ENCODE measurements at regions not wholly inside any gene's neighbourhood (a gene's known extent, or its start where the extent isn't known, plus 50 kb on each side); places are given as distances from the start of the nearest gene placed in this dataset.

- peak overlapping the region; percentile 54 for H3K27ac ChIP-seq
- TF ChIP-seq, protein P1, sequence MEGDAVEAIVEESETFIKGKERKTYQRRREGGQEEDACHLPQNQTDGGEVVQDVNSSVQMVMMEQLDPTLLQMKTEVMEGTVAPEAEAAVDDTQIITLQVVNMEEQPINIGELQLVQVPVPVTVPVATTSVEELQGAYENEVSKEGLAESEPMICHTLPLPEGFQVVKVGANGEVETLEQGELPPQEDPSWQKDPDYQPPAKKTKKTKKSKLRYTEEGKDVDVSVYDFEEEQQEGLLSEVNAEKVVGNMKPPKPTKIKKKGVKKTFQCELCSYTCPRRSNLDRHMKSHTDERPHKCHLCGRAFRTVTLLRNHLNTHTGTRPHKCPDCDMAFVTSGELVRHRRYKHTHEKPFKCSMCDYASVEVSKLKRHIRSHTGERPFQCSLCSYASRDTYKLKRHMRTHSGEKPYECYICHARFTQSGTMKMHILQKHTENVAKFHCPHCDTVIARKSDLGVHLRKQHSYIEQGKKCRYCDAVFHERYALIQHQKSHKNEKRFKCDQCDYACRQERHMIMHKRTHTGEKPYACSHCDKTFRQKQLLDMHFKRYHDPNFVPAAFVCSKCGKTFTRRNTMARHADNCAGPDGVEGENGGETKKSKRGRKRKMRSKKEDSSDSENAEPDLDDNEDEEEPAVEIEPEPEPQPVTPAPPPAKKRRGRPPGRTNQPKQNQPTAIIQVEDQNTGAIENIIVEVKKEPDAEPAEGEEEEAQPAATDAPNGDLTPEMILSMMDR (IDR thresholded peaks at IDR 0.05): no peak
- no peak for TF ChIP-seq ZFX (IDR thresholded peaks at IDR 0.05; ENCODE audit: borderline replicate concordance)
Observed at GRCh38 chr1:22257290-22258275, 114.7 kb upstream of the WNT4 start.

GRCh38 chr1:22258698-22259097, 115.8 kb upstream of the WNT4 start:
- peak overlapping the region; percentile 54; the same call in 1 of the 2 replicates for H3K27ac ChIP-seq
- TF ChIP-seq, protein P1 (IDR thresholded peaks at IDR 0.05): no peak
- no peak for TF ChIP-seq ZFX (IDR thresholded peaks at IDR 0.05; ENCODE audit: borderline replicate concordance)

GRCh38 chr1:22259551-22260282, 116.8 kb upstream of the WNT4 start:
- H3K27ac ChIP-seq: no peak overlapping the region
- TF ChIP-seq, protein P1 (IDR thresholded peaks at IDR 0.05): no peak
- TF ChIP-seq ZFX (IDR thresholded peaks at IDR 0.05; ENCODE audit: borderline replicate concordance): no peak

DNA sequence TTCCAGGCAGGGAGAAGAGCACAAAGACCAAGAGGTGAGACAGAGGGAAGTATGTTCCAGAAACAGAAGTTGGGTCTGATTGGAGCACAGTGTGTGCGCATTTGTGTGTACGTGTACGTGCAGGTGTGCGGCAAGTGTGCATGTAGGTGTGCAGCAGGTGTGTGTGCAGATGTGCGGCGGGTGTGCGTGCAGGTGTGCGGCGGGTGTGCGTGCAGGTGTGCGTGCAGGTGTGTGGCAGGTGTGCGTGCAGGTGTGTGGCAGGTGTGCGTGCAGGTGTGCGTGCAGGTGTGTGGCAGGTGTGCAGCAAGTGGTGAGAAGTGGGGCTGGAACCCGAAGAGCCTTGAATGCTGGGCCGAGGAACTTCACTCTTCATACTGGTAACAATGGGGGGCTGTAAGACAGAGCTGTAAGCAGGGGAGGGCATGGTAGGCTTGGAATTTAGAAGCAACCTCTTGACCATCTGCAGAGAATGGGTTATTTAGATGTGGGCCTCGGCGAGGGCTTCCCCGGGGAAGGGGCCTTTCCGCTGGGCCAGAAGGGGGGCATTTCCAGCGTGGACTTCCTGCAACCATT, 118.0 kb upstream of the WNT4 start:
- TF ChIP-seq, protein P1 (IDR thresholded peaks at IDR 0.05): no peak
- no peak for TF ChIP-seq ZFX (IDR thresholded peaks at IDR 0.05; ENCODE audit: borderline replicate concordance)
- H3K27ac ChIP-seq: no peak overlapping the region

GRCh38 chr1:22261580-22261979, 118.7 kb upstream of the WNT4 start:
- H3K27ac ChIP-seq: no peak overlapping the region
- TF ChIP-seq, protein P1 (IDR thresholded peaks at IDR 0.05): no peak
- no peak for TF ChIP-seq ZFX (IDR thresholded peaks at IDR 0.05; ENCODE audit: borderline replicate concordance)

DNA sequence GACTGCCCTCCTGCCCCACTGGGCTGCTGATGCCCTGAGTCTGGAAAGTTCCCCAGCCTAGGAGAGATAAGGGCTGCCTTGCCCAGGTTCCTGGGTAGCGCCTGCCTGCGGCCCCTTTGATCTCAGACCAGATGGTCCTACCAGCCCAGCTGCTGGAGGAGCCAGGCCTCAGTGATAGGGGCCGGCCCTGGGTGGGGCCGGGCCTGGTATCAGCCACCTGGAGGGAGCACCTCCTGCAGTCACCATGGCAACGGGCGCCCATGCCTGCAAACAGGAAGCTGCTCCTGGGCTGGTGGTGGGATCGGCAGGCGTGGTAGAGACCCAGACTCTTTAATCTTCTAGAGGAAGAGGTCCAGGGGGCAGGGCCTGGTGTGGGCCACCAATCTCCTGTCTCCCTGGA, 119.7 kb upstream of the WNT4 start:
- TF ChIP-seq, protein P1 (IDR thresholded peaks at IDR 0.05): no peak
- no peak for TF ChIP-seq ZFX (IDR thresholded peaks at IDR 0.05; ENCODE audit: borderline replicate concordance)
- H3K27ac ChIP-seq: no peak overlapping the region
